Ovary (tissue), 3 donors: ENCODE measurements at regions not wholly inside any gene's neighbourhood (a gene's known extent, or its start where the extent isn't known, plus 50 kb on each side); places are given as distances from the start of the nearest gene placed in this dataset.

Experiments
- EP300 ChIP-seq: sonication (generic); formaldehyde crosslinking; IDR thresholded peaks from one replicate; pipeline ENCODE4 v1.6.1; 2017; ENCODE audit warnings: antibody characterized with exemption
- POLR2A ChIP-seq: fragments of 450-650 bp; IDR thresholded peaks from one replicate; pipeline ENCODE4 v1.6.1; 2017; ENCODE audit warnings: antibody characterized with exemption, mild to moderate bottlenecking, moderate library complexity
- TF ChIP-seq, protein P1 (sequence below), 3 donors: fragments of 450-650 bp in 2 of 3; fragments of 200-600 bp in 1 of 3; IDR thresholded peaks; one replicate each; pipeline versions ENCODE4 v1.5.1 to v1.8.0; 2016 to 2022; ENCODE audit warnings: antibody characterized with exemption in 3 of 3, mild to moderate bottlenecking in 1 of 3
- donor health status: DM: no; HTN: no; CAD: no.

DNA sequence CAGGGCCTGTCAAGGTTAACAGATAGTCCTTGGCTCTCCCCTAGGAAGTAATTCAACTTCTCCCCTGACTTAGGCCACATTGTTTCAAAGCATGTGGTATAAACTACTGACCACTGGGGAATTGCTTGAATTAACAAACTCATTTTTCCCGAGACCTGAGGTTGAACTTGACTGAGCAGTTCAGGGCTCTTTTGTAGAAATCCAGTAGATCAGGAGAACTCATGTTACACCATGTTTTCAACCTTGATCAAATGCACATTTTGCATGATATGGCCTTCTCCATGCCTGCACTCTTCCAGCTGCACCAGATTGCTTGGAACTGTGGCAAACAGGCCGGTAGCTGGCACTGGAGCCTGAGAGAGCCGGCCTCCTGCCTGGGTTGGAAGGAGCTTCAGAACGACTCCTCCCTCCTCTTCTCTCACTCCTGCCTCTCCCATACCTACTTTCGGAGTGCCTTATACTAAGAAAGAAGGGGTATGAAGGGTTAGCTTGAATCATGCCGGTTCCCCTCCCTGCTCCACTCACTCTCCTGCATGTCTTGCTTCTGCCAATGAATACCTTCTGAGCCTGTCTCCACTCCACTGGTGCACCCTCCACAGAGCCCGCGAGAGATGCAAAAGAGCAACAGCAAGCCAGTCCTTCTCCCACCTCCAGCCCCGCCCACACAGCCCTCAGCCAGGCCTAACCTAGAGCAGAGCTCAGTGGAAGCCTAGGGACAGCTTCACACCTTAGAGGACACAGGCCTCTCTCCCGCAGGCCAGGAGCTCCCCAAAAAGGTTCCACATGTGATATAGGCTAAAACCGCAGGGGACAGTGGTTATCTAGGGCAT, 159.4 kb downstream of the MACROH2A1 start:
- TF ChIP-seq, protein P1, sequence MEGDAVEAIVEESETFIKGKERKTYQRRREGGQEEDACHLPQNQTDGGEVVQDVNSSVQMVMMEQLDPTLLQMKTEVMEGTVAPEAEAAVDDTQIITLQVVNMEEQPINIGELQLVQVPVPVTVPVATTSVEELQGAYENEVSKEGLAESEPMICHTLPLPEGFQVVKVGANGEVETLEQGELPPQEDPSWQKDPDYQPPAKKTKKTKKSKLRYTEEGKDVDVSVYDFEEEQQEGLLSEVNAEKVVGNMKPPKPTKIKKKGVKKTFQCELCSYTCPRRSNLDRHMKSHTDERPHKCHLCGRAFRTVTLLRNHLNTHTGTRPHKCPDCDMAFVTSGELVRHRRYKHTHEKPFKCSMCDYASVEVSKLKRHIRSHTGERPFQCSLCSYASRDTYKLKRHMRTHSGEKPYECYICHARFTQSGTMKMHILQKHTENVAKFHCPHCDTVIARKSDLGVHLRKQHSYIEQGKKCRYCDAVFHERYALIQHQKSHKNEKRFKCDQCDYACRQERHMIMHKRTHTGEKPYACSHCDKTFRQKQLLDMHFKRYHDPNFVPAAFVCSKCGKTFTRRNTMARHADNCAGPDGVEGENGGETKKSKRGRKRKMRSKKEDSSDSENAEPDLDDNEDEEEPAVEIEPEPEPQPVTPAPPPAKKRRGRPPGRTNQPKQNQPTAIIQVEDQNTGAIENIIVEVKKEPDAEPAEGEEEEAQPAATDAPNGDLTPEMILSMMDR (IDR thresholded peaks at IDR 0.05) = no peak
- no peak for TF ChIP-seq POLR2A
- TF ChIP-seq EP300 = no peak
